Liver (tissue), 3 donors: ENCODE measurements at regions not wholly inside any gene's neighbourhood (a gene's known extent, or its start where the extent isn't known, plus 50 kb on each side); places are given as distances from the start of the nearest gene placed in this dataset.

Experiments
- FOXA1 ChIP-seq: IDR thresholded peaks from 2 replicates; pipeline ENCODE4 v1.6.1; 2016; ENCODE audit warnings: antibody characterized with exemption
- TAF1 ChIP-seq: conservative IDR thresholded peaks from 2 replicates; pipeline ENCODE4 v1.6.1; 2016; ENCODE audit warnings: antibody characterized with exemption, mild to moderate bottlenecking
- TF ChIP-seq, protein P1 (sequence below): fragments of 150-350 bp; IDR thresholded peaks from 2 replicates; pipeline ENCODE4 v1.5.1; 2017; ENCODE audit warnings: improper control_type of control experiment, low read depth, low read length; ENCODE audit not compliant: missing input control
- donor health status: healthy.
- donor health status: healthy.

DNA sequence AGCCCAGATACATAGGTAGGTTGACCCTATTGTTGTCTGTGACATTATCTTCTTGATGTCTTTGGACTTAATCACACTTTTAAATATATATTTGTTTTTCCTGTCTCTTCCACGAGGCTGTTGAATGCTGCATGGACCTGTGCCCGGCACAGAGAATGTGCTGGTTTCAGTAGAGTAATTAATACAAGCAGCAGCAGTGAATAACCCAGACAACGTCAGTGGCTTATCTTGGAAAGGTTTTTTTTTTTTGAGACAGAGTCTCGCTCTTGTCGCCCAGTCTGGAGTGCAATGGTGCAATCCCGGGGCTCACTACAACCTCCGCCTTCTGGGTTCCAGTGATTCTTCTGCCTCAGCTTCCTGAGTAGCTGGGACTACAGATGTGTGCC, 108.2 kb downstream of the CDH26 start:
- TF ChIP-seq FOXA1 (no peak), TAF1 (no peak)
- TF ChIP-seq, protein P1, sequence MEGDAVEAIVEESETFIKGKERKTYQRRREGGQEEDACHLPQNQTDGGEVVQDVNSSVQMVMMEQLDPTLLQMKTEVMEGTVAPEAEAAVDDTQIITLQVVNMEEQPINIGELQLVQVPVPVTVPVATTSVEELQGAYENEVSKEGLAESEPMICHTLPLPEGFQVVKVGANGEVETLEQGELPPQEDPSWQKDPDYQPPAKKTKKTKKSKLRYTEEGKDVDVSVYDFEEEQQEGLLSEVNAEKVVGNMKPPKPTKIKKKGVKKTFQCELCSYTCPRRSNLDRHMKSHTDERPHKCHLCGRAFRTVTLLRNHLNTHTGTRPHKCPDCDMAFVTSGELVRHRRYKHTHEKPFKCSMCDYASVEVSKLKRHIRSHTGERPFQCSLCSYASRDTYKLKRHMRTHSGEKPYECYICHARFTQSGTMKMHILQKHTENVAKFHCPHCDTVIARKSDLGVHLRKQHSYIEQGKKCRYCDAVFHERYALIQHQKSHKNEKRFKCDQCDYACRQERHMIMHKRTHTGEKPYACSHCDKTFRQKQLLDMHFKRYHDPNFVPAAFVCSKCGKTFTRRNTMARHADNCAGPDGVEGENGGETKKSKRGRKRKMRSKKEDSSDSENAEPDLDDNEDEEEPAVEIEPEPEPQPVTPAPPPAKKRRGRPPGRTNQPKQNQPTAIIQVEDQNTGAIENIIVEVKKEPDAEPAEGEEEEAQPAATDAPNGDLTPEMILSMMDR = no peak
